ENCODE measurements at regions not wholly inside any gene's neighbourhood (a gene's known extent, or its start where the extent isn't known, plus 50 kb on each side); places are given as distances from the start of the nearest gene placed in this dataset.

DNA sequence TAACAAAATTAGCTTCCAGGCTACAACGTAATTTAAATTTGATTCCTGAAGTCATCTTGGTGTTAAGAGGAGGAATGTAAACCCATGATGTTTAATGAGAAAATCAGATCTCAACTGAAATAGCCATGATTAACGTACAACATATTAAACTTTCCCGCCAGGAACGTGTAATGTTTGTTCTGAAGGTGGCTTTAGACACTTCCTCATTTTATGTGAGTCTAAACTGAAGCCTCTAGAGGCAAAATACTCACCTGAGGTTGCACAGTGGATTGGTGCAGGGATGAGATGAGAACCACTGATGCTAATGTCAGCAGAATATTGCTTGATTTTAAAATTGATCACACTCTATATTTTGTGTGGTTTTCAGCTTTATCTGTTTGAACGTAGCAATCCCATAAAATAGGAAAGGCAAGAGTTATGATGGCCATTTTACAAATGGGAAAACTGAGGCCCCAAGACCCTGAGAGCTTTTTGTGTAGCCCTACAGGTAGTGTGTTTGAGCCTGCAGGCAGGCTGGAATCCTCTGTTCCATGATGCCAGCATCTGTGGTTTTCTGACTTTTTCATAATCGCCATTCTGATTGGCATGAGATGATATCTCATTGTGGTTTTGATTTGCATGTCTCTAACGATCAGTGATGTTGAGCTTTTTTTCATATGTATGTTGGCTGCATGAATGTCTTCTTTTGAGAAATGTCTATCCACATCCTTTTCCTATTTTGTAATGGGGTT, 243.7 kb upstream of the BMPER start:
- no peak for DNase-seq

DNA sequence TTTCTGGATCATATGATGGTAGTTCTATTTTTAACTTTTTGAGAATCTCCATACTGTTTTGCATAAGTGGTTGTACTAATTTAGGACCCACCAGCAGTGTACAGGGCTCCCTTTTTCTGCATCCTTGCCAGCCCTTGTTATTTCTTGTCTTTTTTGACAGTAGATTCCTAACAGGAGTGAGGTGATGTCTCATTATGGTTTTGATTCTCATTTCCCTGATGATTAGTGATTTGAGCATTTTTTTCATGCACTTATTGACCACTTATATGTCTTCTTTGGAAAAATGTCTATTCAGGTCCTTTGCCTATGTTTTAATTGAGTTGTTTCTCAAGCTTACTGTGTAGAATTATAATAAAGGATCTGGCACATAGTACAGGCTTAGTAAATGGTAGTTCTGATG, 238.8 kb upstream of the BMPER start:
- no peak for DNase-seq

DNA sequence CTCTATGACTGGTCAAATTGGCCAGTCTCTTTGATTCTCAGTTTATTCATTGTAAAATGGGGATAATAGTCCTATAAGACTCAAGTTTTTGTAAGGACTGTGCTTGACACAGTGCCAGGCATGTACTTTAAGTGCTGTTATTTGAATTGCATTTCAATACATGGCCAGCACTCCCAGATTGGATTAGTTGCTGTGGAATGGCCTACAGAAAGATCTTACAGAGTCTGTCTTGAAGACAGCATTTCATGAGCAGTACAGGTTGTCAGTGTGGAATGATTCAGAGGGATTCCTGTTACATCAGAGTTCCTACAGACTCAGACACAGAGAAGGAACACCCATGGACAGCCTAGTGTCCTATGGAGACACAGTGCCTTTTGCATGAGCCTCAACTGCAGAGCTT, 238.1 kb upstream of the BMPER start:
- no peak for DNase-seq

DNA sequence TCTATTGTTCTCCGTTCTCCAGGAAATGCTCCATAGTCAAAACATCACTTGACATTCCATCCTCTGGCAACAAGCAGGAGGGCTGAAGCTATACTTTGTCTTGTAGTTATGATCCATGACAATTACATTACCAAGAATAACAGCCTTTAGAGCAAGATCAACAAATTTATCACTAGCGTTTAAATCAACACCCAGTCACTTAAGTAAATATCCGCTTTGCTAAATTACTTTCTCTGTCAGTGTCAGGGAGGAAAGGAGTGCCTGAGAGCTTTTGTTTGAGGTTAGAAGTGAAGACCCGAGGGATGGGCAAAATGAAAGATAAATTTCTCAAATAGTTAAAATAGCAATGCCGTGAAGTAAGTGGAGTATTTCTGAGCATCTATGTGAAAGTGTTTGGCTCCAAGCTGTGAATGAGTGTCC, 236.1 kb upstream of the BMPER start:
- DNase-seq, result peak; percentile 73

DNA sequence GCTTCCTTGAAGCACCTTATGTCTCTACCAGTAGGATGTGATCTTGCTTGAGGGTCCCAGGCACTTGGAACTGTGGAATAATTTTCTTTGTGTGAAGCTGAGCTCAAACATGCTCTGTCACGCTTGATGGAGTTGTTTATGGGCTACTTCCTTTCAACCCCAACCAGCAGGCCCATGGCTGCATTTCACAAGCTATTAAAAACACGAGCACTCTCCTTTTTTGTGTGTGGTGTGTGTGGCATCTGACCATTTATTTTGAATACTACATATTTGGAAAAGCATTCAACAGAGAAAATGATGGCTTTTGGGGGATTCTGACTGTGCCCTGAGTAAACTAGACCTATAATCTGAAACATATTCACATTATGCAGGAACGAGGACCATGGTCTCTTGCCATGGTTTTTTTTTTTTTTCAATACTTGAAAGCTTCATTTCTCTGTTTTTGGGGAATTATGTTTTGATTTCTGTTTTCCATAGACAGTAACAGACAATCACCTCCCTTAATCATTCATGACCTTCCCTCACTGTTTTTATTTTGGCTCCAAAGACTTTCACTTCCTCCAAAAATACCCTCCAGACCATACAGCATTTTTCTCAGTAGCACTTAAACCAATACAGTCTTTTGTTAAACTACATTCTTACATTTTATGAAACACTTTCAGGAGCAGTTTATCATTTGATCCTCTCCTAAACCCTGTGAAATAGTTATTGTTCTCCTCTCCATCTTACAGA, 233.6 kb upstream of the BMPER start:
- DNase-seq, result peak; percentile 81

DNA sequence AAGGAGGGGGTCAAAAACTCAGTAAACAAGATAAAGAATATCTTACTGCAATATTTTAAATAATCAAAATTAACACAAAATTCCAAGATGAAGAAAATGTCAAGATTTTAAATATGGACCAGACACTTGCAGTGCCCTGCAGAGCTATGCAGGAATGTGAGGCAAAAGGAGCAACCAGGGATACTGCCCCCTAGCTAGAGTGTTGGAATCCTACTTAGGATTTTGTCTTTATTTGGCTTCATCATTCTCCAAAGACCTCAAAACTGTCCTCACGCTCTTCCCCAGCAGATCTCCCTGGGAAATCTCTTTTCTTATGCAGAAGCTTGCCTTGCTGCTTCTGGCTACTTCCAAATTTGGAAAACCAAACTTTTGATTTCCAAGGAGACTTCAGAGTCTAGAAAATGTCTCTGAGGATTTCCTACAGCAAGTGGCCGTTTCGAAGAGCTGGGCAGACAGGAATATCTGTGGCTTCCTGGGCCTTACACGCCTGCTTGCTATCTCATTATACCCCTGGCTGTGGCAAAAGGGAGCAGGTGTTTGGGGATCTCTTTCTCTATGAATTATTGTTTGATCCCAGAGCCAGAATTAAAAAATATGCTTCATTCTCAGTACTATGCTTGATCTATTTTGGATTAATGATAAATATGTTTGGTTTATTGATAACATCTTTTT, 232.2 kb upstream of the BMPER start:
- DNase-seq, result no peak

DNA sequence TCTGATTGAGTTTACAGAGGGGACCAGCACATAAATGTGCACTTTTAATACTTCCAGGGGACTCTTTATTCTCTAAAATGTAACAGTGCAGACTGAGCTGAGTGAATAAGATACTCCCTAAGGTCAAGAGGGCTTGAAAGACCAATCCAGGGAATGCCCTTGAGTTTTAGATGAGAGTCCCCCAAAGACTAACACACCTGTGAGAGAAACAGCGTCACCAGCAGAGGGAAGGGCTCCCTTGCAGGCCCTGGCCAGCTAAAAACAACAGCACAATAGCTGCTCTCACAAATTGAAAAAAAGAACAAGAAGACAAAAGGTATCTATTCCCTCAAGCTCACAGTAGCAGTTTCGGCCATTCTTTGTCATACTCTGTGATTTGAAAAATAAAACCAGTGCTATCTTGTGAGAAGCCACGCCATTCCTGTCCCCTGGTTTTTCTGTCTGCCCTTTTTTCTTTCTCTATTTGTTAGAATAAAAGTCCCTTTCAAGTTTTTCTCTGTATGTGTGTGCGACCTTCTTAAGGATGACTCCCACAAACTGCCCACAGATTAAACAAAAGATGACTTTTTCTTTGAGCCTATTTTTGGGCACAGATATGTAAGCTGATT, 230.4 kb upstream of the BMPER start:
- no peak for DNase-seq

DNA sequence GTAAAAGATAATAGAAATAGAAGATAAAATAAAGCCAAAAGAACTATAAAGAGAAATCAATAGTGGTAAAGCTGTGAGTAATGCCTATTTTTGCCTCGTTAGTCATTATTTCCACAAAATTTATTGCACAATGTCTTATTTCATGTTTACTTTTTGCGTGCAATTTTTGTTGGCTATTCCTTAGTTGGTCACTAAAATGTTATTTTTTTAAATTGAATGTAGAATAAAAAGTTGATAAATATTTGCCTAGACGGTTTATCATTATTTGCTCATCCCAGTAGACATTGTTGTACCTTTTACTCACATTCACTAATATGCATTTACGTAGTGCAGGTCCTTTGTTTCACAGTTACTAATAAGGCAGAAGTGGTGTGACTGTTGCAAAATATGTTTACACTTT, 227.8 kb upstream of the BMPER start:
- no peak for DNase-seq

DNA sequence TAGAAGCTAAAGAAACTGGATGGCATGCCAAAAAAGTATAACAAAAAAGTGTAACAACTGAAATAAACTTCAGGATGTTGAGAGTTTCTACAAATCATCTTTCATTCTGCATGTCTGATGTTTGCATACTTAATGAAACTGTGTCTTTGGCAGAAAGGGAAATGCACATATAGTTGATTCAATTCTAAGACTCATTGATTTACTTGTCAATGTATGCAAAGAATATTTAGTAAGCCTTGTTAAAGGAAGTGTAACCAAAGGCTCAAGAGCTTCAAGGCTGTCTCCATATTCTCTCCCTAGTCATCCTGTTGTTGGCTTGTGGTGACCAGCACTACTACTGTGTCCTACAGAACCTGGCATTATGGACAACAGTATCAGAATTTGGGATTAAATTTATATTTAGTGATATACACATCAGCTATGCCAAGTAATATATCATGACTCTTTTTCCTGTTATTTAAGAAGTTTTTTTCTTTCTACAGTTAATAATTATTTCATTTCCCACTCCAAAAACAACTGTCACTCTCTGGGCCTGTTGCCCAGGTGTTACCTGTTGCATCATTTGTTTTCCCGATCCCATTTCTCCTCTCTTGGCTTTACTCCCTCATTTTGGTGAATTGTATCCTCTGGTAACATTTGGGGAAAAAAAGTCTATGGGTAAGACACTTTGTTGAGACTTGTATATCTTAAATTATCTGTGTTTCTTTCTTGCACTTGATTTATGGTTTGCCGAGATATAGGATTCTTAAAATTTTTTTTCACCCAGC, 226.6 kb upstream of the BMPER start:
- DNase-seq, result no peak

DNA sequence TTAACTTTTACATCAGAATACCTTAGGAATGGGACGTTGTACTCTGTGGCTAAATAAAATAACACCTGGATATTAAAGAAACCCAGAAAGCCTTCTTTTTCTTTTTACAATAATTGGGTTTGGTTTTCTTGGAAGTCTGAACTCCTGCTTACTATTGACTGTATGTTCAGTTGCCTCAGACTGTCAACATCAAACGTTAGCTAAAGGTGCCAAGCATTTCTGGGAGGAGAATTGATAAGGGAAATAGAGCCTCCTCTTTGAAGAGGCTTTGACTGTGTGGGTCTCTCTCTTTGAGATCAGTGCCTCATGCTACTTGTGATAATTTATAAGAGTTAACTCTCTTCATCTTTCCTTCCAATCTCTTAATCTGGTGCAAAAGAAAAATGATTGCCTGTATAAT, 224.7 kb upstream of the BMPER start:
- no peak for DNase-seq

DNA sequence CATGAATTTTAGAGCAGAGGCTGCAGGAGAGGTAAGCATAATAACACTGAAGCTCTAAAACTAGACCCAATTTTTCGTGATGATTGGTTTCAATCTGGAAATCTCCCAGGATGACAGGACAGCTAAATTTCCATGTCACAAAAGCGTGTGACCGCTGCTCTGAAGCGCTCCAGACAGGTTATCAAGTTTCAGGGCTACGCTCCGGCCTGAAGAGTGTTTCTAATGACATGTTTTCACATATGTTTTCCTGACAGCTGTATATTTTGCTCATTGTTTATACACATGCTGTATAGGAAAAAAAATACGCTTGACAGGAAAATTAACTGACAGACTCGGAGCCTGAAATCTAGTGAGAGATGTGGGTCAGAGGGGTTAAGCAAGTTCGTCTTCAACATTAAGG, 219.8 kb upstream of the BMPER start:
- DNase-seq, result no peak

DNA sequence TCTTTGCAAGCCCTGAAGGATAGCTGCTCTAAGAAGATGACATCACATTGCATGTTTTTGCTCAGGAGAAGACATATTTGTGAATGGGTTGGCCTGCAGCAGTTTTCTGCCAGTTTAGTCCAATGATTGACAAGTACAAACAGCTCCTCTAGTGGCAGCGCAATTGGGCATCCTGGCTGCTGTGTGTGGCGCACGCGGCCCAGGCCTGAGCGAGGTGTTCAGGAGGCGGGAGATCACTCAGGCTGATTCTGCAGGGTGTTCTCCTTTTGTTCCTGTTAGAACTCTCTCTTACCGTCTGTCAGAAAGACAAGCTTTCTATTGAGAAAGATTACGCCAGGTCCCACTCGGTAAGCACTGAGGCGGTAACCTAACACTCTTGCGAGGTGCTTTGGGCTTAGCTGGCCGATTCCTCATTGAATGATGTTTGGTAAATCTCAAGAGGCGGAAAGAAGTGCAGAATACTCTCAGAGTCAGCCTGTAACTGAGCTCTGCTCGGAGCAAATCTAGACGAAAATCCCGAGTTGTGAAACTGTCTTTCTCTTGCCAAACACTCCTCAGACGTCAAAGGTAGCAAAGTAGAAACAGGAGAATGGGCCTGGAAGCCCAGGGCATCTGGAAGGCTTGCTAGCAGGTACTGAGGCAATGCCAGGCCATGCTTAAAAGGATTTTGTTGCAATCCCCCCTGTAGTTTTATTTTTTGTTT, 219.2 kb upstream of the BMPER start:
- no peak for DNase-seq

DNA sequence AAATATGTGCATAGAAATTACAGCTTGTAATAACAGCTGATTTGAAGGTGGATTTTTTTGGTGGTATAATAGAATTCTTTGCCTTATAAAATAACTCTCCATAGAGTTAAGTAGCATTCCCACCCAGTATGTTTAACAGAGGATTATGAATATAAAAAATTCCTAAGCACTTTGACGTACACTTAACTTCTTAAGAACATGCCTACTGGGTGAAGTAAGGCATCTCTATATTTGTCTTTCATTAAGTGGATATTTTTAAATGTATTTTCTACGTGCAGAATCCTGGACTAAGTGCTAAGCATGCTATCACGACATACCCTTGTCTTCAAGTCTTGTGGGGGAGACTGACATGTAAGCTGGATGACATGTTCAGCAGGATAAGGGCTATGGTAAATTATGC, 217.7 kb upstream of the BMPER start:
- DNase-seq, result no peak

DNA sequence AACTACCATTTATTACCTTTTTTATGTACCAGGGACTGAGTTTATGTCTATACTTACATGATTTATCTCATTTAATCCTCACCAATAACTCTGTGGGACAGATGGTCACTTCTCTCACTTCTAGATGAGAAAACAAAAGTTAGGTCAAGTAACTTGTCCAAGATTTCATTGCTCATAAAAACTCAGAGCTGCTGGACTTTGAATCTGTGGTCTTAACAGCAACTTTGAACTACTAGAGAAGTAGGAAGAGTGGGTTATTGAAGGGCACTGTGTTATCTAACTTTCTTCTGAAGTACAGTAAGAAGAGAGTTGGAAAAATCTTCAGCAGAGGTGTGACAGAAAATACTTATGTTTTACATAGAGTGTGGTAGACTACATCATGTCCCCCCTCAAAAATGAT, 214.2 kb upstream of the BMPER start:
- DNase-seq, result no peak

DNA sequence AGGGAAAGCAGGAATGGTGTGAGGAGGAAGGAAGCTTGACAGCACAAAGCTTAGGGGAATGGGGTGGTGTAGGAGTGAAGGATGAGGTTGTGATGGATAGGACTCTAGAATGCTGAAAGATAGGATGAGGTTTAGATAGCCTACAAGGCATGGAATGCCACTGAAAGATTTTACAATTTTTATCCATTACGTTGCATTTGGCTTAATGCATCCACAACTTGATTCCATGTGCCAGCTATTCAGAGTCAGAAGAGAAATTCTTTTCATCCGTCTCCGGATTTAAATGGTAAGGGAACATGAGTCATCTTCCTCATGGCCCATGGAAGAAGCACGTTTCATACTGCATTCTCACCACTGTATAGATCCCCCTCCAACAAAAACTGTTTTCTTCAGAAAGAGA, 212.4 kb upstream of the BMPER start:
- DNase-seq, result no peak

DNA sequence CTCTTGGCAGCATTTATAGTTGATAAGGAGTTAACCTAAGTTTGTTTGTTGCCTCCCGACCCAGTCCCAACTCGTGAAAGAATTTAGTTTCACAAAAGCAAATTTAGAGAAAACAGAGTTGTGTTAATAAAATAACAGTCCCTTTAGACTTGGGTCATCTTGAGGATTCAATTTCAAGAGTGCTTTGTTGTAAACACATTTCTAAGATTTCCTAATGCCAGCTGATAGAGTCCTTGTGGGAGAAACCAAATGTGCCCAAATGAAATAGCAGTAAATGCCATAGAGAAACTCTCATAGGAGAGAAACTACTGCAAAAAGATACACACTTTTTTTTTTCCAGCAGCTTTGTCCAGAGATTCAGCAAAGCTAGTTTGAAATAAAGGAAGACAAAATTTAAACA, 211.3 kb upstream of the BMPER start:
- no peak for DNase-seq

DNA sequence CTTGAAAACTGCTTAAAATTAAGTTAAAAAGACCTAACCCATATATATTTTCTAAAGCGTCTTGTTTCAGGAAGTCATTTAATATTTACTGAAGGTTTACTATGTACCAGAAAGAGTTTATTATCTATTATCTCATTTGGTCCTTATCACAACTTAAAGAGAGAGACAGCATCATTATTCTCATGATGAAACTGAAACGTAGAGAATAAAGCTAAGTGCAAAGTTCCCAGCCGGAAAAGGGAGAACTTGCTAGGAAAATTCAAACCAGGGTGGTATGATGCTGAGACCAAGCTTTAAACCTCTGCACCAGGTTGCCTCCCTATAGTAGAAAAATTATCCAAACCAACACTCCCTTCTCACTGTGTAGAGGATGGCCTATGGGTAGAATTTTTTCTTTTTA, 207.7 kb upstream of the BMPER start:
- no peak for DNase-seq

DNA sequence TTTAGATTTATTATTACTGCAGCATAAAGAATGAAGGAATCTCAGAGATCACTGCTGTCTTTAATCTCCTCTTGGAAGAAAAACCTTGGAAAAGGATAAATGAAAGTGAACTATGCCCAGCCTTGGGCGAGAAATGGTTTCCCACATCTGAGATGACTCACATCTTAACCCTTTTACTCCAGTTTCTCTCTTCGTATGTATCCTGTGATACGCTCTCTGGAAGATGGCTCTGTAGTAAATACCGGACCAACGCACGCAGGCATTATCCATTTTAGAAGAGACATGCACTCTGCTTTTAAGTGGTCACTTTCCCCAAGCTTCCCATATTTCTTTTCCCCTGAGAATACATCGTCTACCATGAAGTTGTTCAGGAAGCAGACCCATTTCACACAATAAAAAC, 207.3 kb upstream of the BMPER start:
- DNase-seq, result no peak

DNA sequence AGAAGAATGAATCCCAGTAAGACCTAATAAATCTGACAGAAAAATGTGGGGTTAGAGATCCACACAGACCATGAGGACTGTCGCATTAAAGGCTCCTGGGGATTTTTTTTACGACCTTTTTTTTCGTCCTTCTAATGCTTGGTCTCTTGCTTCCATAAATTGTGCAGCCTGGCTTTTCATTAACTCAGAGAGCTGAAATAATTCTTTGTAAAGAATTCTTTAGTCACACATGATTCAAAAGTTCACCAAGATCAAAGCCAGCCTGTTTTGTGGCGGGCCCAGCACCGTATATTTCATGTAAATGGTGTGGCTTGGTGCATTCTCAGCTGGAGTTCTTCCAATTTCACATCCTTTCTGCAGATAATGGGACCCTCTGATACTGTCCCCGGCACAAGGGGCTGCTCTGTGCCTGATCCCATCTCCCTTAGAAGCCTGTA, 206.6 kb upstream of the BMPER start:
- no peak for DNase-seq

DNA sequence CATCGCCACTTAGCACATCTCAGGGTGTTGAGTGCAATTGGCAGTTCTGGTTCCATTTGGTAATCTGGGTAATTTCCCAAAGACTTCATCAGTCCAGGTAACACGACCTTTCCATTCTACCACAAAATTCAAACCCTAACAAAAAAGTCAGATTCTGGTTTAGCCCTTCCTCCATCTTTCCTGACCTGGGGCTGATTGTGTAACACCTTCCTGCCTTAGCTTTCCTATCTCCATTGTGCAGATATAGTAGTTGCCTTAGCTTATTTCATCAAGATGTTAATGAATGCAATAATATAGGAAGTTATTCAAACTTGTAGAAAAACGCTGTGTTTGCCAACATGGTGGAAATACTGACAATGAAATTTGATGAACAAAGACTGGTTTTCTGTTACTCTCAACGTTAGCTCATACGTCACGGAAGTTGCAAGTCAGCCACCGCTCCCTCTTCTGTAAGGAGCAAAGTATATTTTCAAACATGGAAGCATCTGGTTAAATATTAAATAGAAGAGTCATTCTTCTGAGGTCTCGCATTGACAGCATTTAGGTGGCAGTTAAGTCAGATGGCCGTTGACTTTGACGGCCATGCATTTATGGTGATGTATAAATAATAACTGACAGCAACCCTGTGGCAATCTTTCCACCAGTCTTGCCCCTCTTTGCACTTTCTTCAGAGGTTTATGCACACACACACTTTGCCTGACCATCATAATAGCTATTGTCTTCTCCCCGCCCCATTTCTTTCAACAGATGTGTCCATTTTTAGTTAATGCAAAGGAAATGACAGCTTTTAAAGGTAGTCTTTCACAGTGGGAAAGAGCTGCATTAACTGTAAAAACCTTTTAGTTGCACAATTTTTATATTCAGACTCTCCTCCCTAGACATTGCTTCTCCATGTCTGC, 205.1 kb upstream of the BMPER start:
- no peak for DNase-seq

DNA sequence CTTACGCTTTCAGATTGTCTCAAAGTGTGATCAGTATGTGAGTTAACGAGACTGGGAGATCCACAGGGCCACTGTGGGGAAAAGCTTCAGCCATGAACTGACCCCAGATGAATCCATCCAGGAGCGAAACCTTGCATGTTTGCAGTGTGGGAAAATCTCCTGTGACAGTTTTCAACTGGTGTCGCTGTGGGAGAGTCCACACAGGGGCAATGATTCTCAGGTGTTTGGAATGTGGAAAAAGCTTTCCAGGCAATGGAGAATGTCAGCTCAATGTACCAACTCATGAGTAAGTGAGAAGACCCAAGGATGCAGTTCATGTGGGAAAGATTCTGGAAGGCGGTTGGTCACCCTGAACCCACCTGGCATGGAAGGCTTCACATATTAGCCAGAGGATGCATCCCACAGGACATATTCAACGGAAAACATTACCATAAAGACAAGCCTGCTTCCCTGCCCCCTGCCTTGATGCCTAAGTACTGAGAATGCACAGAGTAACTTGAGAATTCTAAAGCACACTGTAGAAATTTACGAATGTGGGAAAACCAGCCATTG, 204.1 kb upstream of the BMPER start:
- no peak for DNase-seq
